Activated T-cell treated with anti-CD3 and anti-CD28 coated beads for 24 hours (primary cell): ENCODE measurements at regions not wholly inside any gene's neighbourhood (a gene's known extent, or its start where the extent isn't known, plus 50 kb on each side); places are given as distances from the start of the nearest gene placed in this dataset.
"Not testable (repeated sequence)": the region's sequence is repeated elsewhere in the genome, so short reads cannot be mapped to it uniquely, and the experiment has no call there.

Experiments
- DNase-seq: peaks from one replicate; pipeline ENCODE4 v3.0.0-alpha.2; 2020; ENCODE audit warnings: low read depth

DNA sequence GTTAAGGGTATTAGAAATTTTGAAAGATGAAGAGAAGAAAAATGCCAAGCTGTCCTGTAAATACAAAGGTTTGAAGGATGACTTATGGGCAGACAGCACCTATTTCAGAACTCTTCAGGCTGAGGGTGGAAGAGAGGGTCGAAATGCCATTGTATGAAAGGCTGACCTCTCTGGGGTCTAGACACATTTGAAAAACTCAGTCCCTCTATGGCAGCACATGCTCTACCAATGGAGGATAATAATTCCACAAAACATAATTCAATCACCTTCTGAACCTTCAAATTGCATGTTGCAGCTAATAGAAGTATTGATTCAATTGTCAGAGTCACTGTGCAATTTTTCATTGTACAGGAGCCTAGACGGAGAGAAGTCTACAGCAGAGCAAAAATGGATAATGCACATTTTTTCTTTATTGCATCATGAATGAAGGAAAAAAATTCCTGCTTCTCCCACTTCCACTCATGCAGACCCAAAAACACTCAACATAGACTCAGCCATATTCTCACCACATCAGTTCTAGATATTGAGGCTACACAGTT is 569.1 kb downstream of the TBL1XR1 start:
- DNase-seq: no peak

DNA sequence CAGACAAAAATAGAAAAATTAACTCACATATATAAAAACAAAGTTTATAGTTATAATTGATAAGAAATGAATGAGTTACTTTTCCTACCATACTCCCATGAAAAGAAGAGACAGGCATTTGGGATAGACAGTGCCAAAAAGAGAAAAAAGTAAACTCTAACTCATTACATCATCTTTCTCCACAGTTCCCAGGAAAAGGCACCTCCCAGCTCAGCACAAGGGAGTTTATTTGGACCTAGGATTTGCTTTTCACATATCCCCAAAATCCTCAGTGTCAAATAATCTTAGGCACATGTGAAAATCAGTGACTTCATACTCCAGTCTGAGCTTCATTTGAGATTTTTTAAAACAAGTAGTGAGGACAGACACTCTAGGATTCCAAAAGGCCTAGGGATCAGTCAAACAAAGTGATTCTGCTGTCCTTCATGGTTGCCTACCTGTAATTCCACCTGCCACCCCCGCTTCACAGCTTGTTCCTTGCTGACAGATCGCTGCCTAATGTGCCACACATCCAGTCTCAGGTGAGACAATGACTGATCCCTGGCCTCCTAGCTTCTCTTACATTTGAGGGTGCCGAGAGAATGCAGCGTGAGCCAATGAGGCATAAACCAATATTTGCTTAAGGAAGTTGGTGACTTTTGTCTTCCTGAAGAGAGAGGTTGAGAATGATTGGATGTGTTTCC is 573.7 kb downstream of the TBL1XR1 start:
- no peak for DNase-seq

- DNase-seq: no peak
Measured at GRCh38 chr3:176619833-176620232, 577.4 kb downstream of the TBL1XR1 start.

GRCh38 chr3:176615826-176616225 is 581.5 kb downstream of the TBL1XR1 start:
- DNase-seq: no peak

- no peak for DNase-seq
Measured at GRCh38 chr3:176611703-176612102, 585.6 kb downstream of the TBL1XR1 start.

- DNase-seq: no peak
Measured at GRCh38 chr3:176609361-176609760, 587.9 kb downstream of the TBL1XR1 start.

GRCh38 chr3:176605553-176605952 is 591.7 kb downstream of the TBL1XR1 start:
- DNase-seq: not testable (repeated sequence)

- DNase-seq: no peak
Measured at GRCh38 chr3:176595307-176595706, 602.0 kb downstream of the TBL1XR1 start.

- DNase-seq: no peak
Measured at GRCh38 chr3:176590722-176591121, 606.6 kb downstream of the TBL1XR1 start.

GRCh38 chr3:176587089-176587488 is 610.2 kb downstream of the TBL1XR1 start:
- DNase-seq: no peak

DNA sequence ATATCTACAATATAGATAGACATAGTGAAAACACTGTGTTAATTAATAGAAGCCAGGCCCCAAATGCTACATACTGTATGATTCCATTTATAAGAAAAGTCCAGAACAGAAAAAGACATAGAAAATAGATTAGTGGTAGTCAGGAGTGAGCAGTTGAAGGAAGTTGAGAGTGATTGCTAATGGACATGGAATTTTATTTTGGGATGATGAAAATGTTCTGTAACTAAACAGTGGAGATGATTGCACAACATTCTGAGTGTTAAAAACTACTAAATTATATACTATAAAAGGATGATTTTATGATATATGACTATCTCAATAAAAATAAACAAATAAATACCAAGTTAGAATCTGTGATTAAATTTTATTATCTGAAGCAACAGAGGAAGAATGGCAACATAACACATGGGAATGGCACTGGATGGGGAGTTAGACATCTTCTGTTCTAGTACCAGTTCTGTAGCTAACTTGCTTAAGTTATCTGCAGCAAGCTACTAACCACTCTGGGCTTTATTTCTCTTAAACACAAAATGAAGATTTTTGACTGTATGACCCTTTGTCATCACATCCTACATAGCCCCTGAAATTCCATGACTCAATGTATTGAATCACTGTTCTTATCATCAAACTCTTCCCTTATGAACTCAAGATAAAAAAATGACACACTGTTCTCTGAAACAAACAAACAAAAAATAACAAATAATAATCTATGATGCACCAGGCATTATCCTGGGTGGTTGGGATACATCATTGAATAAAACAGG is 612.7 kb downstream of the TBL1XR1 start:
- DNase-seq: no peak

- DNase-seq: no peak
Measured at GRCh38 chr3:176583956-176584355, 613.3 kb downstream of the TBL1XR1 start.

DNA sequence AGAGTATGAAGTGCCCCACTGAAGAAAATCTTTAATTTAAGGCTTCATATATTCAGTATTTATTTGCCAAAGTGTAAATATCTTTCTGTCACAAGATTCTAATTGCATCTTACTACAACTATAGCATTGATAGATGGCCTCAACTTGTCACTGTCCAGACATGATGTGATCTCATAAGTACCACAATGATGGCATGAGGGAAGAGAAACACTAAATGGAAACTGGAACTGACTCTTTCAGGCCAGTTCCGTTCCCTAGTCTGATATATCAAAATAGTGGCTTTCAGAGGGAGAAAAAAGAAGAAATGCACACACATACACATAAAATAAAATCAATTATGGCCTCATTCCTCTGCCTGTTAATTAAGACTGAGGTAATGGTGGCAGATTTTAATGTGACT is 615.7 kb downstream of the TBL1XR1 start:
- no peak for DNase-seq

GRCh38 chr3:176579711-176580185 is 617.5 kb downstream of the TBL1XR1 start:
- DNase-seq: no peak

DNA sequence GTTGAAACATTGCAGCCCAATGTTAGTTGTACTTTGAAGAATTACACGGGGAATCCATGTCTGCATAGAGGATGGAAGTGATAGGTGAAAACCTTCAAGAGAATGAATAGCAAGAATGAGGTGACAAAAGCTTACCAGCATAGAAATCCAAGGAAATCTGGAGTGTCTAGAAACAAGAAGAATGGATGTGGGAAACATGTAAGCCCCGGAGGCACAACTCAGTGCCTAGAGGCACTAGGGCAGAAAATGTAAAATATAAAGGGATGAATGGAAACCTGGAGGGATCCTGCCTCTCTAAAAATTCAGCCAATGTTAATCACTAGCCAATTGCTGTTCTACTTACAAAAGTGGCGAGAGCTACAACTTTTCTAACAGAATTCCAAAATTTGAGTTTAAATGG is 619.0 kb downstream of the TBL1XR1 start:
- no peak for DNase-seq

DNA sequence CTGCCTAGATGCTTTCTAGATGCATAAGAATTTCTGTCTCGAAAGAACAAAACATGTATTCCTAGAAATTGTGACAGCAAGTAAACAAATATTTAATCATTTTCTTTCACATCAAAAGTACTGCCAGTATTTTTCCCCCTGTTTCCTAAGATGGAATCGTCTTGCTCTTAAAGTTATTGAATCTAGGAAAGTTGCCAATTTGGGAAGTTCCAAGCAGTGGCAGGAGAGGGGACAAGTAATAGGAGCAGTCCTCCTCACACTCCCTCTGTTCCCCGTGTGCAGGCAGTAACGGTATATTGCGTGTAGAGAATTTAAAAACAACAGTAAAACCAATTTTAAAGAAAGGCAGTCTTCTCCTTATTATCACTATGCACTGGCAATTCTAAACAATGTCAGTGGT is 619.8 kb downstream of the TBL1XR1 start:
- no peak for DNase-seq

- DNase-seq: no peak
Measured at GRCh38 chr3:176574786-176575185, 622.5 kb downstream of the TBL1XR1 start.

GRCh38 chr3:176571926-176572325 is 625.4 kb downstream of the TBL1XR1 start:
- no peak for DNase-seq

DNA sequence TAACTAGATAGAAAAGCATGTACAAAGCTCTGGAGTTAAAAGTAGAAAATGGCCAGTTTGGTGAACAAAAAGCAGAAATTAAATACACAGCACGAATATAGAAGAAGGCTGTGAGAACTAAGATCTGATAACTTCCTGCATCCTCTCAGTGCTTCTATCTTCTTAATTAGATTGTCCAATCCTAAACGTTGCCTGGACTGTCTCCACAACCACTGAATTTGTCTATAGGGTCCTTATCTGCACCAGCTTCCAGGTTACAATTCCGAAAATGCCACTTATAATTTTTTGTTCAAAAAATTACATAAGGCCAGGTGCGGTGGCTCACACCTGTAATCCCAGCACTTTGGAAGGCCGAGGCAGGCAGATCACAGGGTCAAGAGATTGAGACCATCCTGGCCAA is 626.3 kb downstream of the TBL1XR1 start:
- no peak for DNase-seq

GRCh38 chr3:176568189-176568588 is 629.1 kb downstream of the TBL1XR1 start:
- DNase-seq: no peak

DNA sequence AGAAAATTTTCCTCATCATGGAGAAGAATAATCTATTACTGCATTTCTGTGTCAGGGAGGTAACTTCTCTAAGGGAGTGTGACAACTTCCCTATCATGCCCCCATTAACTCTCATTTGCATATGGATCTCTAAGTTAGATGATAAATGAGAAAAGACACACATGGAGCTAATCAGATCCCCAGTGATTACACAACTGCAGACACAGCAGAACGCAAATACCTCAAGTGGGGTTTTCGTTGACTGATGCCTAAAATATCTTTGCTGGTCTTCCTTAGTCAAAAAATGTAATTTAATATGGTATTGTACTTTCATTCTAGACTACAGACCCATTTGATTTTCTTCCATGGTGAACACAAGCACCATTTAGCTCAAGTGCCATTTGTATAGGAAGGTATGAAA is 630.5 kb downstream of the TBL1XR1 start:
- DNase-seq: no peak

GRCh38 chr3:176562331-176562730 is 635.0 kb downstream of the TBL1XR1 start:
- DNase-seq: no peak

DNA sequence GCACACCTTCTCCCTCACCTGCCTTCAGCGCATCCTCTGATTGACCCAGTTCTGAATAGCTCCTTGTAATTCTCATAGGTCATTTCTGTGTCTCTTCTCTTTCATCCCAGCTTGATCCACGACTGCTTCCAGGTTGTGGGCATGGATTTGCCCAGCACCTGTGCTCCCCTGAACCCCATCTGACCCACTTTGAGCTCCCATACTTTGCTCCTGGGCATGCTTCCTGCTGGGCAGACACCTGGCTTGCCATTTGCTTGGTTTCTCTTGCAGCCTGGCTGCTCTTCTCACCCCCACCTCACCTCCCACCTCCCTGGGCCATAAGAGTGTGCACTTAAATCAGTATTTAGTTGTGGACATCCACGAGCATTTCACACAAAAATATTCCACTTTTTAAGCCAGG is 635.5 kb downstream of the TBL1XR1 start:
- DNase-seq: no peak
